GM12878 (cell line): ENCODE measurements at regions not wholly inside any gene's neighbourhood (a gene's known extent, or its start where the extent isn't known, plus 50 kb on each side); places are given as distances from the start of the nearest gene placed in this dataset.

Source experiments
- ATAC-seq: fragments of 200-7000 bp; cut with Tn5 transposase; 3 replicates; pipeline ENCODE4 v1.9.1; 2020; ENCODE audit warnings: mild to moderate bottlenecking, moderate library complexity
- BruUV-seq: library from RNA; stranded (reverse); fragments of 400-500 nt; replicated peaks from 2 replicates; lab custom pipeline; 2021; lab: Mats Ljungman, UMichigan
- CTCF ChIA-PET: fragments of 300-600 bp; sonication (Branson Sonifier 250); formaldehyde crosslinking; extraction: SDS; loops from one replicate; lab custom pipeline; 2021; ENCODE audit warnings: inconsistent platforms; lab: Yijun Ruan, JAX
- POLR2A ChIA-PET: fragments of 350-600 bp; formaldehyde crosslinking; extraction: SDS; loops from one replicate; lab custom pipeline; 2021; ENCODE audit warnings: inconsistent platforms; lab: Charles Lee
- RAD21 ChIA-PET: fragments of 300-600 bp; sonication (Branson Sonifier 250); formaldehyde crosslinking; loops from one replicate; lab custom pipeline; 2023; ENCODE audit warnings: antibody characterized with exemption; ENCODE audit not compliant: unreplicated experiment; lab: Charles Lee
- SMC1A ChIA-PET: fragments of 300-600 bp; sonication (Branson Sonifier 250); formaldehyde crosslinking; loops from one replicate; lab custom pipeline; 2023; ENCODE audit not compliant: unreplicated experiment, uncharacterized antibody; lab: Charles Lee
- DNase-seq: peaks from one replicate; pipeline ENCODE4 v3.0.0-alpha.2; 2011; ENCODE audit warnings: low read depth, low spot score
- FAIRE-seq: peaks from 3 replicates; lab custom pipeline; 2011; peaks lifted over from hg19 to GRCh38; lab: Jason Lieb, UNC
- H2AFZ ChIP-seq: 2 replicates; pipeline ENCODE4 v1.6.0; 2011; ENCODE audit warnings: low read depth, low read length, control low read depth; ENCODE audit not compliant: control insufficient read depth
- H3K27ac ChIP-seq: 2 replicates; pipeline ENCODE4 v1.5.1; 2011; ENCODE audit warnings: control low read depth; ENCODE audit not compliant: control insufficient read depth, insufficient read depth
- H3K27me3 ChIP-seq, 2 experiments: replicated peaks in 1 of 2; 2 replicates each; pipeline versions ENCODE4 v1.6.0 to v1.6.1; 2011; ENCODE audit warnings: low read length in 1 of 2; ENCODE audit not compliant: control insufficient read depth in 2 of 2, insufficient read depth in 2 of 2
- H3K36me3 ChIP-seq, 2 experiments: 2 replicates each; pipeline ENCODE4 v1.5.1; 2011; ENCODE audit warnings: low read length in 1 of 2; ENCODE audit not compliant: control insufficient read depth in 2 of 2, insufficient read depth in 2 of 2
- H3K4me1 ChIP-seq: 2 replicates; pipeline ENCODE4 v1.6.1; 2011; ENCODE audit warnings: mild to moderate bottlenecking, low read length, moderate library complexity, mixed read lengths; ENCODE audit not compliant: control insufficient read depth, insufficient read depth
- H3K4me2 ChIP-seq: 2 replicates; pipeline ENCODE4 v1.6.0; 2011; ENCODE audit warnings: control low read depth; ENCODE audit not compliant: control insufficient read depth, insufficient read depth
- H3K4me3 ChIP-seq: fragments of 200-600 bp; sonication (generic); 2 replicates; pipeline ENCODE4 v1.5.1; 2016
- H3K79me2 ChIP-seq: 2 replicates; pipeline ENCODE4 v1.6.0; 2011; ENCODE audit warnings: low read length; ENCODE audit not compliant: control insufficient read depth, insufficient read depth
- H3K9ac ChIP-seq: 2 replicates; pipeline ENCODE4 v1.8.0; 2011; ENCODE audit warnings: low read length, control low read depth, mixed read lengths; ENCODE audit not compliant: control insufficient read depth, insufficient read depth
- H3K9me3 ChIP-seq: replicated peaks from 3 replicates; pipeline ENCODE4 v1.5.1; 2011; ENCODE audit warnings: mild to moderate bottlenecking, low read length; ENCODE audit not compliant: control insufficient read depth, insufficient read depth
- H4K20me1 ChIP-seq: 2 replicates; pipeline ENCODE4 v1.6.0; 2011; ENCODE audit not compliant: control insufficient read depth, insufficient read depth
- BHLHE40 ChIP-seq, 2 experiments: fragments of 450-650 bp in 1 of 2; IDR thresholded peaks; 2 replicates each; pipeline ENCODE4 v1.6.1; 2011 to 2017; ENCODE audit warnings: low read depth in 2 of 2, borderline replicate concordance in 1 of 2, improper control_type of control experiment in 1 of 2, low read length in 1 of 2, mild to moderate bottlenecking in 1 of 2
- CBX3 ChIP-seq: fragments of 200-600 bp; sonication (generic); IDR thresholded peaks from 2 replicates; pipeline ENCODE4 v1.6.1; 2016; ENCODE audit warnings: low read depth, borderline replicate concordance
- CHD1 ChIP-seq: IDR thresholded peaks from 2 replicates; pipeline ENCODE4 v1.6.1; 2012; ENCODE audit warnings: low read depth, low read length, improper control_type of control experiment
- CHD4 ChIP-seq: fragments of 200-600 bp; sonication (generic); IDR thresholded peaks from 2 replicates; pipeline ENCODE4 v1.6.1; 2016; ENCODE audit warnings: mild to moderate bottlenecking
- IKZF2 ChIP-seq, 2 experiments: fragments of 450-650 bp; IDR thresholded peaks; 2 replicates each; pipeline ENCODE4 v1.6.1; 2017; ENCODE audit warnings: mild to moderate bottlenecking in 2 of 2, moderate library complexity in 2 of 2
- LARP7 ChIP-seq: fragments of 450-650 bp; IDR thresholded peaks from 2 replicates; pipeline ENCODE4 v1.6.1; 2017; ENCODE audit warnings: mild to moderate bottlenecking
- NFXL1 ChIP-seq: fragments of 450-650 bp; IDR thresholded peaks from 2 replicates; pipeline ENCODE4 v1.6.1; 2017; ENCODE audit warnings: antibody characterized with exemption, mild to moderate bottlenecking, borderline replicate concordance
- NFYA ChIP-seq: IDR thresholded peaks from 2 replicates; pipeline ENCODE4 v1.6.1; 2011; ENCODE audit warnings: low read depth, mild to moderate bottlenecking, low read length, improper control_type of control experiment, borderline replicate concordance
- NR2C1 ChIP-seq: fragments of 450-650 bp; IDR thresholded peaks from 2 replicates; pipeline ENCODE4 v1.6.1; 2017; ENCODE audit warnings: antibody characterized with exemption, mild to moderate bottlenecking, moderate library complexity
- NRF1 ChIP-seq: conservative IDR thresholded peaks from 2 replicates; pipeline ENCODE4 v1.6.1; 2011; ENCODE audit warnings: mild to moderate bottlenecking, low read depth, low read length, improper control_type of control experiment
- PRDM15 ChIP-seq: fragments of 450-650 bp; formaldehyde crosslinking; IDR thresholded peaks from 2 replicates; pipeline ENCODE4 v1.4.0; 2020; ENCODE audit warnings: mild to moderate bottlenecking, moderate library complexity
- RCOR1 ChIP-seq: conservative IDR thresholded peaks from 2 replicates; pipeline ENCODE4 v1.6.1; 2012; ENCODE audit warnings: low read depth, low read length, improper control_type of control experiment
- SKIL ChIP-seq: fragments of 450-650 bp; IDR thresholded peaks from 2 replicates; pipeline ENCODE4 v1.6.1; 2017; ENCODE audit warnings: mild to moderate bottlenecking, low read depth, inconsistent platforms; ENCODE audit not compliant: poor library complexity, severe bottlenecking
- USF1 ChIP-seq: IDR thresholded peaks from 2 replicates; pipeline ENCODE4 v1.6.1; 2011; ENCODE audit warnings: borderline replicate concordance, low read depth, mild to moderate bottlenecking, moderate library complexity, mixed read lengths, low read length; ENCODE audit not compliant: insufficient read depth; ENCODE audit errors: extremely low read length
- ZNF687 ChIP-seq: fragments of 450-650 bp; IDR thresholded peaks from 2 replicates; pipeline ENCODE4 v1.6.1; 2017; ENCODE audit warnings: mild to moderate bottlenecking, moderate library complexity
- WGBS: methylation state at CpG from one replicate; pipeline ENCODE4 v1.1.6; 2016; ENCODE audit warnings: low lambda C conversion rate; ENCODE audit not compliant: insufficient replicate concordance, insufficient coverage; ENCODE audit errors: missing lambda C conversion rate; 5-methylcytosine and 5-hydroxymethylcytosine counted together
- in situ Hi-C: fragments of 300-500 bp; cut with MboI; formaldehyde crosslinking; loops from 9 replicates; pipeline ENCODE4 v1.14.3; 2018; ENCODE audit warnings: mixed read lengths
- intact Hi-C: fragments of 100-400 bp; cut with micrococcal nuclease; formaldehyde crosslinking; loops from one replicate; pipeline ENCODE4 v1.14.2; 2022; ENCODE audit not compliant: unreplicated experiment

- no TSS peak for BruUV-seq
- H3K36me3 ChIP-seq = no peaks in the 10 kb centered on the region
- H3K9me3 ChIP-seq = no peaks in the 10 kb centered on the region
- no peaks in the 10 kb centered on the region for H3K4me1 ChIP-seq
- intact Hi-C loops (no loop called here), in situ Hi-C loops (no loop called here)
- FAIRE-seq = no peak
- ATAC-seq = no peak
- H3K27me3 ChIP-seq = no peaks in the 10 kb centered on the region
- no peak for DNase-seq
- no peak overlapping the region for H3K27ac ChIP-seq
- no peak overlapping the region for H3K4me2 ChIP-seq
- CTCF ChIA-PET = no interaction called here
- H3K79me2 ChIP-seq = no peaks in the 10 kb centered on the region
- WGBS = 25% methylated on average over 6 of the region's 6 CpGs
- no peak overlapping the region for H3K4me3 ChIP-seq
- SMC1A ChIA-PET = no interaction called here
- RAD21 ChIA-PET = no interaction called here
- no peaks in the 10 kb centered on the region for H4K20me1 ChIP-seq
- no peak overlapping the region for H2AFZ ChIP-seq
- POLR2A ChIA-PET = no interaction called here
- H3K9ac ChIP-seq = no peak overlapping the region
- no peak for TF ChIP-seq NFYA
- TF ChIP-seq ZNF687 = no peak
- no peak for TF ChIP-seq NFXL1
- TF ChIP-seq CBX3 = no peak
- no peak for TF ChIP-seq LARP7
- TF ChIP-seq CHD1 = no peak
- no peak for TF ChIP-seq SKIL
- TF ChIP-seq PRDM15 (CRISPR knock-in tag) = no peak
- TF ChIP-seq RCOR1 = no peak
- TF ChIP-seq NRF1 = no peak
- TF ChIP-seq BHLHE40 (IDR thresholded peaks at IDR 0.05; ENCODE audit: borderline replicate concordance in 1 of 2, low read depth in 2 of 2, low read length in 1 of 2) = no peak
- TF ChIP-seq IKZF2 (IDR thresholded peaks at IDR 0.05) = no peak
- no peak for TF ChIP-seq NR2C1
- TF ChIP-seq CHD4 = no peak
- no peak for TF ChIP-seq USF1
Observed at GRCh38 chr16:9614389-9614788, 522.9 kb downstream of the HAPSTR1 start.
